Left lung (tissue), 4 donors: ENCODE measurements at regions not wholly inside any gene's neighbourhood (a gene's known extent, or its start where the extent isn't known, plus 50 kb on each side); places are given as distances from the start of the nearest gene placed in this dataset.

ENCODE experiments used
- ATAC-seq: fragments of 200-7000 bp; cut with Tn5 transposase; one replicate; pipeline ENCODE4 v1.9.1; 2020; ENCODE audit warnings: moderate library complexity
- DNase-seq, 4 donors: peaks; one replicate each; pipeline ENCODE4 v3.0.0-alpha.2; 2013 to 2020
- H3K27ac ChIP-seq, 2 donors: fragments of 200-600 bp; sonication (generic) in 1 of 2; one replicate each; pipeline versions ENCODE4 v1.5.0 to v1.8.0; 2020 to 2021
- H3K27me3 ChIP-seq, 2 donors: fragments of 200-600 bp; sonication (generic) in 1 of 2; one replicate each; pipeline versions ENCODE4 v1.5.0 to v1.8.0; 2020 to 2021
- H3K36me3 ChIP-seq, 2 donors: fragments of 200-600 bp; sonication (generic) in 1 of 2; one replicate each; pipeline versions ENCODE4 v1.5.0 to v1.8.0; 2020 to 2021
- H3K4me1 ChIP-seq, 2 donors: fragments of 200-600 bp; one replicate each; pipeline ENCODE4 v1.8.0; 2021
- H3K4me3 ChIP-seq, 2 donors: fragments of 200-600 bp; sonication (generic) in 1 of 2; one replicate each; pipeline versions ENCODE4 v1.5.0 to v1.8.0; 2020 to 2021; ENCODE audit warnings: mild to moderate bottlenecking in 1 of 2
- H3K9me3 ChIP-seq, 2 donors: fragments of 200-600 bp; sonication (generic) in 1 of 2; one replicate each; pipeline versions ENCODE4 v1.5.0 to v1.8.0; 2020 to 2021
- intact Hi-C, 2 donors: fragments of 100-400 bp; cut with DNase I; formaldehyde crosslinking; loops; one replicate each; pipeline versions ENCODE4 v1.11.2 to v1.14.2; 2022
- TF ChIP-seq, protein P1 (sequence below), 2 donors: fragments of 200-600 bp; sonication (generic) in 1 of 2; IDR thresholded peaks; one replicate each; pipeline versions ENCODE4 v1.5.0 to v1.8.0; 2021; ENCODE audit warnings: antibody characterized with exemption in 2 of 2
- donor health status: DM: no; HTN: yes; CAD: no.
- donor health status: DM: no; HTN: no; CAD: no.

- Histone ChIP-seq H3K27me3 (no peaks in the 10 kb centered on the region), H3K4me3 (no peak overlapping the region), H3K9me3 (peaks cover 0 to 20% of the 10 kb centered on the region in 2 donors), H3K4me1 (no peaks in the 10 kb centered on the region), H3K27ac (no peak overlapping the region), H3K36me3 (no peaks in the 10 kb centered on the region)
- intact Hi-C loops: no loop called here
- ATAC-seq (no peak), DNase-seq (peak in 1 of 4 donors; percentile 62)
- TF ChIP-seq, protein P1, sequence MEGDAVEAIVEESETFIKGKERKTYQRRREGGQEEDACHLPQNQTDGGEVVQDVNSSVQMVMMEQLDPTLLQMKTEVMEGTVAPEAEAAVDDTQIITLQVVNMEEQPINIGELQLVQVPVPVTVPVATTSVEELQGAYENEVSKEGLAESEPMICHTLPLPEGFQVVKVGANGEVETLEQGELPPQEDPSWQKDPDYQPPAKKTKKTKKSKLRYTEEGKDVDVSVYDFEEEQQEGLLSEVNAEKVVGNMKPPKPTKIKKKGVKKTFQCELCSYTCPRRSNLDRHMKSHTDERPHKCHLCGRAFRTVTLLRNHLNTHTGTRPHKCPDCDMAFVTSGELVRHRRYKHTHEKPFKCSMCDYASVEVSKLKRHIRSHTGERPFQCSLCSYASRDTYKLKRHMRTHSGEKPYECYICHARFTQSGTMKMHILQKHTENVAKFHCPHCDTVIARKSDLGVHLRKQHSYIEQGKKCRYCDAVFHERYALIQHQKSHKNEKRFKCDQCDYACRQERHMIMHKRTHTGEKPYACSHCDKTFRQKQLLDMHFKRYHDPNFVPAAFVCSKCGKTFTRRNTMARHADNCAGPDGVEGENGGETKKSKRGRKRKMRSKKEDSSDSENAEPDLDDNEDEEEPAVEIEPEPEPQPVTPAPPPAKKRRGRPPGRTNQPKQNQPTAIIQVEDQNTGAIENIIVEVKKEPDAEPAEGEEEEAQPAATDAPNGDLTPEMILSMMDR (IDR thresholded peaks at IDR 0.05): no peak
Observed at GRCh38 chr13:68272652-68273051, 1042.5 kb upstream of the PCDH9 start.

GRCh38 chr13:68264692-68265091 lies 1034.6 kb upstream of the PCDH9 start:
- intact Hi-C loops: no loop called here
- TF ChIP-seq, protein P1 (IDR thresholded peaks at IDR 0.05): no peak
- H3K27ac ChIP-seq: no peak overlapping the region
- no peak overlapping the region for H3K4me3 ChIP-seq
- H3K27me3 ChIP-seq: no peaks in the 10 kb centered on the region
- H3K4me1 ChIP-seq: no peaks in the 10 kb centered on the region
- ATAC-seq (no peak), DNase-seq (no peak)
- peaks cover 0 to 2% of the 10 kb centered on the region in 2 donors for H3K9me3 ChIP-seq
- no peaks in the 10 kb centered on the region for H3K36me3 ChIP-seq

GRCh38 chr13:68261105-68261504 lies 1031.0 kb upstream of the PCDH9 start:
- Histone ChIP-seq H3K36me3 (no peaks in the 10 kb centered on the region), H3K27me3 (no peaks in the 10 kb centered on the region), H3K27ac (no peak overlapping the region), H3K4me3 (no peak overlapping the region), H3K9me3 (peaks cover 0 to 6% of the 10 kb centered on the region in 2 donors), H3K4me1 (no peaks in the 10 kb centered on the region)
- ATAC-seq (no peak), DNase-seq (no peak)
- TF ChIP-seq, protein P1 (IDR thresholded peaks at IDR 0.05): no peak
- intact Hi-C loops: no loop called here

GRCh38 chr13:68257111-68257842 lies 1027.1 kb upstream of the PCDH9 start:
- no peaks in the 10 kb centered on the region for H3K27me3 ChIP-seq
- no peak overlapping the region for H3K27ac ChIP-seq
- intact Hi-C loops: no loop called here
- ATAC-seq: no peak
- no peaks in the 10 kb centered on the region for H3K36me3 ChIP-seq
- TF ChIP-seq, protein P1 (IDR thresholded peaks at IDR 0.05): no peak
- H3K4me1 ChIP-seq: no peaks in the 10 kb centered on the region
- H3K4me3 ChIP-seq: no peak overlapping the region
- DNase-seq: peak in 1 of 4 donors; percentile 45
- H3K9me3 ChIP-seq: peaks cover 0 to 6% of the 10 kb centered on the region in 2 donors

DNA sequence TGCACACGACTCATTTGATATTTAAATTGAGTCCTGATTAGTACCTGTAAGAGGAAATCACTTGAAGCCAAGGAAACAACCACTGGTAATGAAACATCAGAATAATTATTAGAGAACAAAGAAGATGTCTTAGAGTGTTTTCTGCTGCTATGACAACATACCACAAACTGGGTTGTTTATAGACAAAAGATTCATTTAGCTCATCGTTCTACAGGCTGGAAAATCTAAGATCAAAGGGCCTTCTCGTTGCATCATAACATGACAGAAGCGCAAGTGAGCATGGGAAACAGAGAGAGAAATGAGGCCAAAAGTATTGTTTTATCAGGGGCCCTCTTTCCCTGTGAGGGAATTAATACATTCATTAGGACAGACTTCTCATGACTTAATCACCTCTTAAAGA lies 1024.0 kb upstream of the PCDH9 start:
- ATAC-seq: no peak
- DNase-seq: no peak
- H3K9me3 ChIP-seq: peaks cover 0 to 5% of the 10 kb centered on the region in 2 donors
- no peaks in the 10 kb centered on the region for H3K27me3 ChIP-seq
- TF ChIP-seq, protein P1 (IDR thresholded peaks at IDR 0.05): no peak
- no peak overlapping the region for H3K4me3 ChIP-seq
- intact Hi-C loops: no loop called here
- no peaks in the 10 kb centered on the region for H3K4me1 ChIP-seq
- no peaks in the 10 kb centered on the region for H3K36me3 ChIP-seq
- H3K27ac ChIP-seq: no peak overlapping the region
